Stomach (tissue), 8 donors: ENCODE measurements at regions not wholly inside any gene's neighbourhood (a gene's known extent, or its start where the extent isn't known, plus 50 kb on each side); places are given as distances from the start of the nearest gene placed in this dataset.

Experiments
- DNase-seq, 2 donors: peaks; one replicate each; pipeline versions ENCODE4 v3.0.0 to v3.0.0-alpha.2; 2013 to 2019
- H3K27ac ChIP-seq, 5 donors: fragments of 200-600 bp in 4 of 5; sonication (generic) in 4 of 5; one replicate each; pipeline ENCODE4 v1.5.1; 2013 to 2019; ENCODE audit warnings: mild to moderate bottlenecking in 1 of 5, moderate library complexity in 1 of 5
- H3K27me3 ChIP-seq, 3 donors: fragments of 200-600 bp; sonication (generic); one replicate each; pipeline ENCODE4 v1.5.1; 2017 to 2019; ENCODE audit warnings: mixed run types in 1 of 3
- H3K36me3 ChIP-seq, 4 donors: fragments of 200-600 bp; sonication (generic); 1 replicate in 3 of 4; 2 replicates in 1 of 4; pipeline ENCODE4 v1.5.1; 2016 to 2019
- H3K4me1 ChIP-seq, 4 donors: fragments of 200-600 bp; sonication (generic); one replicate each; pipeline ENCODE4 v1.5.1; 2016 to 2019
- H3K4me3 ChIP-seq, 4 donors: fragments of 200-600 bp; sonication (generic) in 3 of 4; one replicate each; pipeline ENCODE4 v1.5.1; 2016 to 2019; ENCODE audit warnings: mild to moderate bottlenecking in 1 of 4
- H3K9me3 ChIP-seq, 4 donors: fragments of 200-600 bp; sonication (generic); one replicate each; pipeline ENCODE4 v1.5.1; 2016 to 2019
- EP300 ChIP-seq: sonication (generic); formaldehyde crosslinking; IDR thresholded peaks from one replicate; pipeline ENCODE4 v1.6.1; 2017; ENCODE audit warnings: antibody characterized with exemption
- POLR2A ChIP-seq, 4 donors: fragments of 450-650 bp; IDR thresholded peaks; one replicate each; pipeline ENCODE4 v1.6.1; 2016; ENCODE audit warnings: antibody characterized with exemption in 4 of 4, control low read depth in 2 of 4, mild to moderate bottlenecking in 1 of 4, moderate library complexity in 1 of 4
- POLR2AphosphoS5 ChIP-seq, 3 donors: sonication (generic); formaldehyde crosslinking; IDR thresholded peaks; one replicate each; pipeline ENCODE4 v1.6.1; 2016; ENCODE audit warnings: antibody characterized with exemption in 3 of 3
- WGBS, 5 donors: extraction: QIAGEN DNeasy Blood & Tissue Kit in 3 of 5; methylation state at CpG; one replicate each; pipeline versions ENCODE4 v1.1.5 to v1.1.7; 2013 to 2018; 5-methylcytosine and 5-hydroxymethylcytosine counted together
- intact Hi-C: fragments of 100-400 bp; cut with DNase I; formaldehyde crosslinking; loops from one replicate; pipeline ENCODE4 v1.15.1; 2023; ENCODE audit warnings: low total_unique reads
- TF ChIP-seq, protein P1 (sequence below), 7 experiments: fragments of 450-650 bp in 4 of 7; fragments of 200-600 bp in 3 of 7; sonication (generic) in 3 of 7; IDR thresholded peaks; one replicate each; pipeline ENCODE4 v1.5.1; 2016 to 2019; ENCODE audit warnings: antibody characterized with exemption in 7 of 7, control low read depth in 2 of 7, mild to moderate bottlenecking in 1 of 7
- donor health status: healthy with polysubstance abuse.
- donor health status: Bipolar disorder and iron deficiency.
- donor health status: healthy.

DNA sequence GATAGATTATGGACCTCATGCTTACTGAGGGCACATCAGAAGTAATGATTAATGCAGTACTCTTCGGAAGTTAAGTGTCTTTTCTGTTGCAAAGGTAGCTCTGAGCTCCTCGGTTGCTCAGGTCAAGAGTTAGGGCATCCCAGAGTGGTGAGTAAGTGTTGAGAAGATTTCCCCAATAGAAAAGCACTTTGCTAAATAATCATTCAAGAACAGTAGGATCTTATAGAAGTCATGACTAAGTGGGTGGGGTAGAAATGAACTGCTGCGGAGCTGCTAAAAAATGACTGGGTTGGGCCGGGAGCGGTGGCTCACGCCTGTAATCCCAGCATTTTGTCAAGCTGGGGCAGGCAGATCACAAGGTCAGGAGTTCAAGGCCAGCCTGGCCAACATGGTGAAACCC lies 648.6 kb upstream of the CAMK1G start:
- H3K36me3 ChIP-seq = no peaks in the 10 kb centered on the region
- no peaks in the 10 kb centered on the region for H3K9me3 ChIP-seq
- intact Hi-C loops = no loop called here
- no peak overlapping the region for H3K4me3 ChIP-seq
- no peak for DNase-seq
- TF ChIP-seq, protein P1, sequence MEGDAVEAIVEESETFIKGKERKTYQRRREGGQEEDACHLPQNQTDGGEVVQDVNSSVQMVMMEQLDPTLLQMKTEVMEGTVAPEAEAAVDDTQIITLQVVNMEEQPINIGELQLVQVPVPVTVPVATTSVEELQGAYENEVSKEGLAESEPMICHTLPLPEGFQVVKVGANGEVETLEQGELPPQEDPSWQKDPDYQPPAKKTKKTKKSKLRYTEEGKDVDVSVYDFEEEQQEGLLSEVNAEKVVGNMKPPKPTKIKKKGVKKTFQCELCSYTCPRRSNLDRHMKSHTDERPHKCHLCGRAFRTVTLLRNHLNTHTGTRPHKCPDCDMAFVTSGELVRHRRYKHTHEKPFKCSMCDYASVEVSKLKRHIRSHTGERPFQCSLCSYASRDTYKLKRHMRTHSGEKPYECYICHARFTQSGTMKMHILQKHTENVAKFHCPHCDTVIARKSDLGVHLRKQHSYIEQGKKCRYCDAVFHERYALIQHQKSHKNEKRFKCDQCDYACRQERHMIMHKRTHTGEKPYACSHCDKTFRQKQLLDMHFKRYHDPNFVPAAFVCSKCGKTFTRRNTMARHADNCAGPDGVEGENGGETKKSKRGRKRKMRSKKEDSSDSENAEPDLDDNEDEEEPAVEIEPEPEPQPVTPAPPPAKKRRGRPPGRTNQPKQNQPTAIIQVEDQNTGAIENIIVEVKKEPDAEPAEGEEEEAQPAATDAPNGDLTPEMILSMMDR (IDR thresholded peaks at IDR 0.05) = no peak
- no peak for TF ChIP-seq POLR2AphosphoS5 (IDR thresholded peaks at IDR 0.05)
- TF ChIP-seq EP300 = no peak
- no peak for TF ChIP-seq POLR2A (IDR thresholded peaks at IDR 0.05)
- no peaks in the 10 kb centered on the region for H3K4me1 ChIP-seq
- H3K27me3 ChIP-seq = no peaks in the 10 kb centered on the region
- 83 to 92% (median 86%) methylated on average over 6 of the region's 6 CpGs for WGBS, 5 donors
- no peak overlapping the region for H3K27ac ChIP-seq

DNA sequence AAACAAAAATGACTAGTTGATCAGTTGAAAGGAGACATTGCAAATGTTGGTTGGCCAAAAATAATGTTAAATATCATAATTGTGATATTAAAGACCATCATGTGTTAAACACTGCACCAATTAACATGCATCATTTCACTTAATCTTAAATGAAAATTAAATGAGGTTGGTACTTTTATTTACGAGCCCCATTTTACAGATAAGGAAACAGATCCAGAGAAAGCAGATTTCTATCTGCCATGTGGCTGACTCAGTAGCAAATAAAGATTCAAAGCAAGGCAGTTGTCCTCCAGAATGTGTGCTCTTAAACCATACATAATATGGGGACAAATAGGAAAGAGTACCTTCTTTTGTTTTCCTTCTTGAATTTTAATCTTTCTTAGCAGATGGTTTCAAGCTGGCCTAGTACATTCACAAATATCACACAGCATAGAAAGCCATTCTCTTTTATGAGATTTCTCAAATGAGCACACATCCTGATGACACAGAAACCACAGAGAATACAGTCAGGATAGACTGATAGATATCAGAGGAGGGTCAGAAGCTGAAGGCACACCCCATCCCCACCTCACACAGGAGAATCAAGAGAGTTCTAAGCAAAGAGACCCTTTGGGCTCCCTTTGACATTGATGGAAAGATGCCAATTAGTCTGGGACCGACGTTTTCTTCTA lies 647.9 kb upstream of the CAMK1G start:
- H3K27me3 ChIP-seq = no peaks in the 10 kb centered on the region
- 63 to 75% (median 67%) methylated on average over 3 of the region's 3 CpGs for WGBS, 5 donors

DNA sequence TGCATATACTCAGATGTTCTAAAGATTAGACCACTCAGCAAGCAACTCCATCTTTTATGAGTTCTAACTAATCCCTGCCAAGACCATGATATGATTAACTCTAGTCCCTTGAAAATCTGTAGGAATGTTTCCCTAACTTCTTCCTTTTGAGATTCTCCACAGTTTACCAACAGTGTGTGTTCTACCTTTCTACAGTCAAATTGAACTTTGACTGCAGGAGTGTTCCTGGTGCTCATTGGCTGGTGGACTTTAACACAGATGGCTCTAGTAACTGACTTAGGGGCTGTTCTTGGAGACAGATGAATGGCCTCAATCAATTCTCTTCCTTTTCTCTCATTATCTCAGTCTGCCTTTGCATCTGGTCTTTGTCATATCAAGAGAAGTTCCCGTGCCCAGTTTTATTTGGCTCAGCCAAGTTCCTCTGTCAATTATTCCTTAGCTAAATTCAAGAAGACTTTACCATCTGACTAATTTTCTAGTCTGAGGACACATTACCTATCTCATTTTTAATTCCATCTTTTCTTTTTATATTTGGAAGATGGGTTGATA lies 643.9 kb upstream of the CAMK1G start:
- no peak for TF ChIP-seq POLR2AphosphoS5 (IDR thresholded peaks at IDR 0.05)
- no peak for TF ChIP-seq POLR2A (IDR thresholded peaks at IDR 0.05)
- TF ChIP-seq EP300 = no peak
- TF ChIP-seq, protein P1 (IDR thresholded peaks at IDR 0.05) = no peak
- Histone ChIP-seq H3K9me3 (no peaks in the 10 kb centered on the region), H3K4me1 (no peaks in the 10 kb centered on the region), H3K27ac (no peak overlapping the region), H3K36me3 (no peaks in the 10 kb centered on the region), H3K27me3 (no peaks in the 10 kb centered on the region), H3K4me3 (no peak overlapping the region)
- peak in 1 of 2 donors; percentile 25 for DNase-seq
- intact Hi-C loops = no loop called here
- 44 to 68% (median 62%) methylated on average over 1 of the region's 1 CpG for WGBS, 5 donors

More for the DNA sequence above, 647.9 kb upstream of the CAMK1G start:
- DNase-seq = no peak
- Histone ChIP-seq H3K36me3 (no peaks in the 10 kb centered on the region), H3K4me1 (no peaks in the 10 kb centered on the region), H3K27ac (no peak overlapping the region), H3K4me3 (no peak overlapping the region), H3K9me3 (no peaks in the 10 kb centered on the region)
- no peak for TF ChIP-seq EP300
- TF ChIP-seq POLR2AphosphoS5 (IDR thresholded peaks at IDR 0.05) = no peak
- TF ChIP-seq, protein P1 (IDR thresholded peaks at IDR 0.05) = no peak
- no peak for TF ChIP-seq POLR2A (IDR thresholded peaks at IDR 0.05)
- intact Hi-C loops = no loop called here

DNA sequence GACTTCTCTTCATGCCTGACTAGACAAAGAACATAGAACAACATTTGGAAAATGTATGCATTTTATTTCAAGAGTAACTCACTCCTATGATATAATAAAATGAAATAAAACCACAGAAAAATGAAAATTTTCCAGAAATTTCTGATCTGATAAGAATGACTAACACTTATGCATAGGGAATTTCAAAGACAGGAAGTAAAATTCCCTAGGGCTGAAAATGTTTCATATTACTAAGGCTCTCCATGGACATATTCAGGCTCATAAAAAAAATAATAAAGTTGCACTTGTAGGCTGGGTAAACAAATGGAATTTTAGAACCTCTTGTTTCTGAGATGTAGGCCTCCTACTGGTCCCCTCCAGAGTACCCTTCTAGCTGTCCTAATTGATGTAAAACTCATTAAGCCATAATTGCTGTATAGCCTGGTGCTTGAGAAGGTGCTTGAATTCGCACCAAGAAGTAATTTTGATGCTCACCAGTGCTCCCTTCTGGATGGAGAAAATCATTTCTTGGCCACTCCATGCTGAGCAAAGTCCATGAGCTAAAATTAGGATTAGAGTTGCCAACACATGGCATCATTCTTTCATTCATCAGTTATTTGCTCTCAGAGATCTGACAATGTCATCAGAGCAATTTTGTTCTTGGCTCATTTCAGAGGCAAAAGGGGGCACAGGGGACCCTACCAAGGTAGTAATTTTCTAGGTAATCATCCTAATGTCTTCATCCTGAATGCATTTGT lies 641.0 kb upstream of the CAMK1G start:
- no peaks in the 10 kb centered on the region for H3K27me3 ChIP-seq
- H3K9me3 ChIP-seq = no peaks in the 10 kb centered on the region
- no peaks in the 10 kb centered on the region for H3K4me1 ChIP-seq
- WGBS, 5 donors = 67 to 87% (median 82%) methylated on average over 1 of the region's 1 CpG
- H3K27ac ChIP-seq = no peak overlapping the region
- no peak for DNase-seq
- no peaks in the 10 kb centered on the region for H3K36me3 ChIP-seq
- TF ChIP-seq POLR2AphosphoS5 (IDR thresholded peaks at IDR 0.05) = no peak
- TF ChIP-seq POLR2A (IDR thresholded peaks at IDR 0.05) = no peak
- no peak for TF ChIP-seq EP300
- TF ChIP-seq, protein P1 (IDR thresholded peaks at IDR 0.05) = no peak
- no peak overlapping the region for H3K4me3 ChIP-seq
- intact Hi-C loops = no loop called here
